Neural progenitor cell (in vitro differentiated cells): ENCODE measurements at regions not wholly inside any gene's neighbourhood (a gene's known extent, or its start where the extent isn't known, plus 50 kb on each side); places are given as distances from the start of the nearest gene placed in this dataset.

Experiments used
- DNase-seq: peaks from one replicate; pipeline ENCODE4 v3.0.0-alpha.2; 2016; ENCODE audit warnings: low spot score
- H2AFZ ChIP-seq: fragments of 200-600 bp; sonication (generic); replicated peaks from 2 replicates; pipeline ENCODE4 v1.6.1; 2016; ENCODE audit warnings: antibody characterized with exemption
- H3F3A ChIP-seq: fragments of 200-600 bp; sonication (generic); 2 replicates; pipeline ENCODE4 v1.6.1; 2016; ENCODE audit warnings: antibody characterized with exemption, low read depth
- H3K27ac ChIP-seq: fragments of 200-600 bp; sonication (generic); 2 replicates; pipeline ENCODE4 v1.5.1; 2016; ENCODE audit warnings: mild to moderate bottlenecking
- H3K27me3 ChIP-seq: fragments of 200-600 bp; sonication (generic); 2 replicates; pipeline ENCODE4 v1.6.1; 2016; ENCODE audit warnings: mild to moderate bottlenecking, moderate library complexity
- H3K36me3 ChIP-seq: fragments of 200-600 bp; sonication (generic); 2 replicates; pipeline ENCODE4 v1.5.1; 2016
- H3K4me1 ChIP-seq: fragments of 200-600 bp; sonication (generic); 2 replicates; pipeline ENCODE4 v1.6.1; 2016; ENCODE audit warnings: mixed run types
- H3K4me2 ChIP-seq: fragments of 200-600 bp; sonication (generic); 2 replicates; pipeline ENCODE4 v1.6.1; 2016
- H3K4me3 ChIP-seq: fragments of 200-600 bp; sonication (generic); 2 replicates; pipeline ENCODE4 v1.5.1; 2016
- H3K79me2 ChIP-seq: fragments of 200-600 bp; sonication (generic); 2 replicates; pipeline ENCODE4 v1.6.1; 2016; ENCODE audit warnings: low read depth
- H3K9ac ChIP-seq: fragments of 200-600 bp; sonication (generic); 2 replicates; pipeline ENCODE4 v1.6.1; 2016
- H3K9me3 ChIP-seq: fragments of 200-600 bp; sonication (generic); 2 replicates; pipeline ENCODE4 v1.5.1; 2016; ENCODE audit warnings: low read depth
- H4K20me1 ChIP-seq: fragments of 200-600 bp; sonication (generic); 2 replicates; pipeline ENCODE4 v1.6.1; 2016; ENCODE audit warnings: low read depth
- H3K27ac Mint-ChIP-seq: 3 replicates; pipeline ENCODE4 v1.8.0; 2021; ENCODE audit warnings: mixed read lengths
- H3K27me3 Mint-ChIP-seq: 2 replicates; pipeline ENCODE4 v1.8.0; 2022; ENCODE audit warnings: low read depth, mild to moderate bottlenecking, inconsistent platforms, moderate library complexity, mixed read lengths; ENCODE audit not compliant: insufficient read depth
- H3K36me3 Mint-ChIP-seq: 3 replicates; pipeline ENCODE4 v1.8.0; 2021; ENCODE audit warnings: mixed read lengths
- H3K4me1 Mint-ChIP-seq: 3 replicates; pipeline ENCODE4 v1.8.0; 2021; ENCODE audit warnings: mixed read lengths
- H3K4me3 Mint-ChIP-seq: 3 replicates; pipeline ENCODE4 v1.8.0; 2021; ENCODE audit warnings: mild to moderate bottlenecking, moderate library complexity, mixed read lengths
- H3K9me3 Mint-ChIP-seq: 3 replicates; pipeline ENCODE4 v1.8.0; 2020; ENCODE audit warnings: mixed read lengths
- EZH2 ChIP-seq: fragments of 200-600 bp; sonication (generic); IDR thresholded peaks from 2 replicates; pipeline ENCODE4 v1.6.1; 2017; ENCODE audit warnings: antibody characterized with exemption, mild to moderate bottlenecking, moderate library complexity
- EZH2phosphoT487 ChIP-seq: fragments of 200-600 bp; sonication (generic); IDR thresholded peaks from 2 replicates; pipeline ENCODE4 v1.6.1; 2017; ENCODE audit warnings: antibody characterized with exemption
- TF ChIP-seq, protein P1 (sequence below): fragments of 200-600 bp; sonication (generic); IDR thresholded peaks from 2 replicates; pipeline ENCODE4 v1.5.1; 2017; ENCODE audit warnings: antibody characterized with exemption, mild to moderate bottlenecking

GRCh38 chr22:49589301-49589700, 238.4 kb downstream of the BRD1 start:
- H3K9me3 Mint-ChIP-seq, result no peaks in the 10 kb centered on the region
- Histone ChIP-seq H3K4me3 (no peak overlapping the region), H3K36me3 (no peaks in the 10 kb centered on the region), H2AFZ (no peak overlapping the region), H3K4me1 (no peaks in the 10 kb centered on the region), H3K9me3 (no peaks in the 10 kb centered on the region), H3F3A (no peaks in the 10 kb centered on the region), H3K9ac (no peak overlapping the region), H3K27ac (no peak overlapping the region), H4K20me1 (no peaks in the 10 kb centered on the region), H3K79me2 (no peaks in the 10 kb centered on the region), H3K27me3 (no peaks in the 10 kb centered on the region), H3K4me2 (no peak overlapping the region)
- TF ChIP-seq EZH2phosphoT487 (no peak), EZH2 (no peak)
- TF ChIP-seq, protein P1, sequence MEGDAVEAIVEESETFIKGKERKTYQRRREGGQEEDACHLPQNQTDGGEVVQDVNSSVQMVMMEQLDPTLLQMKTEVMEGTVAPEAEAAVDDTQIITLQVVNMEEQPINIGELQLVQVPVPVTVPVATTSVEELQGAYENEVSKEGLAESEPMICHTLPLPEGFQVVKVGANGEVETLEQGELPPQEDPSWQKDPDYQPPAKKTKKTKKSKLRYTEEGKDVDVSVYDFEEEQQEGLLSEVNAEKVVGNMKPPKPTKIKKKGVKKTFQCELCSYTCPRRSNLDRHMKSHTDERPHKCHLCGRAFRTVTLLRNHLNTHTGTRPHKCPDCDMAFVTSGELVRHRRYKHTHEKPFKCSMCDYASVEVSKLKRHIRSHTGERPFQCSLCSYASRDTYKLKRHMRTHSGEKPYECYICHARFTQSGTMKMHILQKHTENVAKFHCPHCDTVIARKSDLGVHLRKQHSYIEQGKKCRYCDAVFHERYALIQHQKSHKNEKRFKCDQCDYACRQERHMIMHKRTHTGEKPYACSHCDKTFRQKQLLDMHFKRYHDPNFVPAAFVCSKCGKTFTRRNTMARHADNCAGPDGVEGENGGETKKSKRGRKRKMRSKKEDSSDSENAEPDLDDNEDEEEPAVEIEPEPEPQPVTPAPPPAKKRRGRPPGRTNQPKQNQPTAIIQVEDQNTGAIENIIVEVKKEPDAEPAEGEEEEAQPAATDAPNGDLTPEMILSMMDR, result no peak
- DNase-seq, result no peak
- H3K4me1 Mint-ChIP-seq, result peaks cover 3% of the 10 kb centered on the region
- no peak overlapping the region for H3K27ac Mint-ChIP-seq
- H3K27me3 Mint-ChIP-seq, result peaks cover 4% of the 10 kb centered on the region
- no peak overlapping the region for H3K4me3 Mint-ChIP-seq
- no peaks in the 10 kb centered on the region for H3K36me3 Mint-ChIP-seq

DNA sequence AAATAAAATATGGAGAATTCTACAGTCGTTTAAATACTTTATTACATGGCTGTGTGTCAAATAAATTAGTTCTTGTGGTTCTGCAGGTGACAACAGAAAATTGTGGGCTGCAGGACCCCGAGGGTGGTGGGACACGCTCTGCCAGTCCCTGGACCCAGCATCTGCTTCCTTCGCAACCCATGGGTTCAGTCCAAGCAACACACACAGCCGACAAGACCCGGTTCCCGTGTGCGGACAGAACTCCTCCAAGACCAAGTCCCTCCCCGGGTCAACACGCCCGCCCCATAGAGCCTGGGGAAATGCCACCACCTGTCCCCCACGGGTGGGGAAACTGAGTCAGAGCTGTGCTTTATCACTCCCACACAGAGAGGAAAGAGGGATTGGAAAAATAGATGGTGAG, 238.9 kb downstream of the BRD1 start:
- Histone ChIP-seq H4K20me1 (no peaks in the 10 kb centered on the region), H3F3A (no peaks in the 10 kb centered on the region), H3K27me3 (no peaks in the 10 kb centered on the region), H2AFZ (no peak overlapping the region), H3K9ac (no peak overlapping the region), H3K4me1 (no peaks in the 10 kb centered on the region), H3K79me2 (no peaks in the 10 kb centered on the region), H3K9me3 (no peaks in the 10 kb centered on the region), H3K4me3 (no peak overlapping the region), H3K4me2 (no peak overlapping the region), H3K27ac (no peak overlapping the region), H3K36me3 (no peaks in the 10 kb centered on the region)
- no peak for TF ChIP-seq EZH2
- TF ChIP-seq EZH2phosphoT487, result no peak
- TF ChIP-seq, protein P1, result no peak
- Mint-ChIP-seq H3K4me1 (peaks cover 3% of the 10 kb centered on the region), H3K4me3 (no peak overlapping the region), H3K9me3 (no peaks in the 10 kb centered on the region), H3K27me3 (peaks cover 4% of the 10 kb centered on the region), H3K36me3 (no peaks in the 10 kb centered on the region), H3K27ac (no peak overlapping the region)
- no peak for DNase-seq

DNA sequence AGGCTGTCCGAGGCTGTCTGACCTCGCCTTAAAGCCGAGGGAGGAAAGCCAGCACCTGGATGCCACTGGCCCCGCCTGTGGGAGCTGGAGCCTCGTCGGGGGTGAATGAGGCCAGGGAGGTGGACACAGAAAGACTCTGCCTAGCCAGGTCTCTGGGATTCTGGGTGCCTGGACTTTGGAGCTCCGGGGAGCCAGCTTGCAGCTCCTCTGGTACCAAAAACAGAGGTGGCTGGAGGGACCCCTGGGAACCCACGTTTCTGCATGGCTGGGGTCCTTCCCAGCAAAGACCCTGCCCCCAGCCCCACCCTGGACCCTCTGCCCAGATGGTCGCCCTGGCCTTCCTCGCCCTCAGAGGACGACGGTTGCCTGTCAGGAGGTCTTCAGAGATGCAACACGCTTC, 239.7 kb downstream of the BRD1 start:
- Mint-ChIP-seq H3K4me3 (no peak overlapping the region), H3K9me3 (no peaks in the 10 kb centered on the region), H3K27ac (no peak overlapping the region), H3K4me1 (peaks cover 6% of the 10 kb centered on the region), H3K27me3 (peaks cover 4% of the 10 kb centered on the region), H3K36me3 (no peaks in the 10 kb centered on the region)
- Histone ChIP-seq H2AFZ (no peak overlapping the region), H3F3A (no peaks in the 10 kb centered on the region), H3K4me1 (no peaks in the 10 kb centered on the region), H3K79me2 (no peaks in the 10 kb centered on the region), H3K4me3 (no peak overlapping the region), H3K27ac (no peak overlapping the region), H3K4me2 (no peak overlapping the region), H3K27me3 (no peaks in the 10 kb centered on the region), H3K36me3 (no peaks in the 10 kb centered on the region), H4K20me1 (no peaks in the 10 kb centered on the region), H3K9me3 (no peaks in the 10 kb centered on the region), H3K9ac (no peak overlapping the region)
- no peak for DNase-seq
- TF ChIP-seq, protein P1, result no peak
- TF ChIP-seq EZH2phosphoT487, result no peak
- no peak for TF ChIP-seq EZH2

DNA sequence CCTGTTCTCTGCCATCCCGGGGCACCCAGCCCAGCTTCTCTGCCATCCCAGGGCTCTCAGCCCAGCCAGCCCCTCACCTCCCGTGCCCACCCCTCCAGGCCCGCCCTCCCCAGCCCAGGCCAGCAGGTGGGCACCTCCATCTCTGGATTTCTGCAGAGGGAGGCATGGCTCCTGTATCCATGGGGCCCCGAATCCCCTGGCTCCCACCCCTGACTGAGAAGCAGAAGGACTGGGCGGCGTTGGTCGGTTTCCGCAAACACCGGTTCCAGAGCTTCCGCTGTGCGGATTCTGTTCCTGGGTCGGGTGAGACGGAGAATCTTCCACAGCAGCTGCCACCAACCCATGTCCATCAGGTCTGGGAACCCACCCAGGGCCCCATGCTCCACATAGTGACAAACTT, 240.3 kb downstream of the BRD1 start:
- Histone ChIP-seq H4K20me1 (no peaks in the 10 kb centered on the region), H3K4me3 (no peak overlapping the region), H3F3A (no peaks in the 10 kb centered on the region), H3K27ac (no peak overlapping the region), H3K36me3 (no peaks in the 10 kb centered on the region), H2AFZ (no peak overlapping the region), H3K9me3 (no peaks in the 10 kb centered on the region), H3K4me1 (no peaks in the 10 kb centered on the region), H3K79me2 (no peaks in the 10 kb centered on the region), H3K4me2 (no peak overlapping the region), H3K9ac (no peak overlapping the region), H3K27me3 (no peaks in the 10 kb centered on the region)
- DNase-seq, result no peak
- H3K9me3 Mint-ChIP-seq, result no peaks in the 10 kb centered on the region
- H3K27me3 Mint-ChIP-seq, result peaks cover 6% of the 10 kb centered on the region
- TF ChIP-seq EZH2phosphoT487 (no peak), EZH2 (no peak)
- TF ChIP-seq, protein P1, result no peak
- H3K4me1 Mint-ChIP-seq, result peaks cover 6% of the 10 kb centered on the region
- H3K27ac Mint-ChIP-seq, result no peak overlapping the region
- no peak overlapping the region for H3K4me3 Mint-ChIP-seq
- no peaks in the 10 kb centered on the region for H3K36me3 Mint-ChIP-seq
